CD4-positive, alpha-beta T cell treated with Interleukin-15 for 4 hours (primary cell): ENCODE measurements at regions not wholly inside any gene's neighbourhood (a gene's known extent, or its start where the extent isn't known, plus 50 kb on each side); places are given as distances from the start of the nearest gene placed in this dataset.
"Not testable (repeated sequence)": the region's sequence is repeated elsewhere in the genome, so short reads cannot be mapped to it uniquely, and the experiment has no call there.

Experiments
- DNase-seq: peaks from one replicate; pipeline ENCODE4 v3.0.0-alpha.2; 2020; ENCODE audit warnings: low spot score

DNA sequence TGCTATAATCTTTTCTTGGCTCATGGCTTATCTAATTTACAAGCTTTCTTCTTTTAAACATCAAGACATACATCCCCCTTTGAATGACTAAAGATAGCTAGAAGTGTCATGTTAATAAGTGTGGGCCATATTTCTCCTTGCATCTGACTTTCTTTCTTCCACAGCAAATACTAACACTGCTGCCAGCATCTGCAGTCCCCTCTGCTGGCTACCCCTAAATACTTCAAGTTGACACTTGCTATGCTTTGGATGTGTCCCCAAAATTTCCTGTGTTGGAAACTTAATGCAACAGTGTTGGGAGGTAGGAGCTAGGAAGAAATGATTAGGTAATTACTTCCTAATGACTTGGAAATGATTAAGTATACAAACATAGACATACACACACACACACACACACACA lies 459.0 kb upstream of the ST8SIA4 start:
- DNase-seq, result no peak

DNA sequence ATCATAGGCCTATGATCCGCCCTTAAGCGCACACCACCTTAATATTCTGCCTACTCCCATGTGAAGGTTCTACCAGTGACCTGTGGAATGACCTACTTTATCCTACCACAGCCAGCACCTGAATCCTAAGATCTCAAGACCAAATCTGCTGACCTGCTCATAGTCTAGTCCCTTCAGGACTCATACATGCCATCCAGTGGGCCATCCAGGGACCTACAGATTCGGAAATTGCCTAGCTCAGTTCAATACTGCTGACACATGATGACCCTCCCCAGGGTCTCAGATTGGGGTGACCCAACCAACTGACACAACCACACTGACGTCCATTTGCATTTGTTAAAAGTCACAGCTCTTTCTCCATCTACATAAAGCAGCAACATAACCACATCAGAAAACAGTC lies 443.8 kb upstream of the ST8SIA4 start:
- DNase-seq, result no peak

DNA sequence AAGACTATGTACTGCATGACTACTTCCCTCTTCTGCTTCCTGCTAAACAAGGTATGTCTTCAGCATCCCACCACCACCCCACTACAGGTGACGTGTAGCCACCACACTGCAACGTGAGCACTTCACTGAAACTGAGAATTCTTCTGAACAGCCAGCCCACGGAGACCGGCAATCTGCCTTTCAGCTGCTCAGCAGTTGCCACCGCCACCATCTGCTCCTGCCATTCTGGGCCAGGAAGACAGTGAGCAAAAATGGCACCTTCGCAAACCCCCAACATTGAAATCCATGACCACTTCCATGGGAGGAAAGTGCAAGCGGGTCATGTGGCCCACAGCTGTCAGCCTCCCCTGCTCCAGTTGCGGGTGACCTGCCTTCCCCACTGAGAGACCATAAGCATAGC lies 443.4 kb upstream of the ST8SIA4 start:
- DNase-seq, result no peak

DNA sequence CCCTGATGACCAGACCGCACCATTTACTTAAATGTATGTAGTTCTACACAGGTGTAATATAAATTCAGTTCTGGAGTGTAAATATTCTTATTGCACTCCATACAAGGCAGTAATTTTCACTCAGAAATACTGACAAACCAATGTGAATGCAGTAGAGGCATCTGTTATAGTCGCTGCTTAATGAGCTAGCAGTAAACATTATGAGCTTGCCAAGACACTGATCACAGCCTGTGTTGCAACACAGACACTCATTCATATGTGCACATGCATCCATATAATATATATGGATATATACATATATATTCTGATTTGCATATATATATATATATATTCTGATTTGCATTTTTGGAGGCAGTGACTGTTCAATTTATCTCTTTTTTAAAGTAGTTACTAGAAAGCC lies 435.1 kb upstream of the ST8SIA4 start:
- no peak for DNase-seq

DNA sequence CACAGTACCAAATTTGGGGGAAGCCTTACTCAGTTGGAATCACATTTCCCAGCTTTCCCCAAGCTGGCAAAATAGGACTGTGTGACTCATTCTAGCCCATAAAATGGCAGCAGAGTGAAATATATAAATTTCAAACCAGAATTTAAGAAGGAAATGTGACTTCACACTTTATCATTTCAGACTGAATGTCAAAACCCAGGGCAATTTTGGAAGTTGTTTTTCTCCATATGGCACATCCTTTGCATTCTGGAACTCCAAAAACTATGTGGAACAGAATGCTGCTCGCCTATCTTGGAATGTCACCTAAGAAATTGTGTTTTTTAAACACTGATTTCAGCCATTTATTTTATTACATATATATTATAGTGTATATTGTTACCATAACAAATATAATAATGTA lies 424.7 kb upstream of the ST8SIA4 start:
- no peak for DNase-seq

DNA sequence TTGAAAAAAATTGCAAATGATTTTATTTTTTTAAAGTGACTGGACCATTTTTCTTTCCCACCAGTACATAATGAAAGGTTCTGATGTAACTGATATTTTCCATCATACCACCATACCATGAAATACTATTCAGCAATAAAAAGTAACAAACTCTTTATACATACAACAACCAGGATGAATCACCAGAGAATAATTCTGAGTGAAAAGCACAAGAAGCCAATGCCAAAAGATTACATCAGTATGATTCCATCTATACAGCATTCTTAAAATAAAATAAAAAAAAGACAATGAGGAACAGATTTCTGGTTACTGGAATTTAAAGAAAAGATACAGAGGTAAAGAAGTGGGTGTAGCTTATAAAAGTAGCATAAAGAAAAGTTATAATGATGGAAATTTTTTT lies 423.7 kb upstream of the ST8SIA4 start:
- DNase-seq, result no peak

DNA sequence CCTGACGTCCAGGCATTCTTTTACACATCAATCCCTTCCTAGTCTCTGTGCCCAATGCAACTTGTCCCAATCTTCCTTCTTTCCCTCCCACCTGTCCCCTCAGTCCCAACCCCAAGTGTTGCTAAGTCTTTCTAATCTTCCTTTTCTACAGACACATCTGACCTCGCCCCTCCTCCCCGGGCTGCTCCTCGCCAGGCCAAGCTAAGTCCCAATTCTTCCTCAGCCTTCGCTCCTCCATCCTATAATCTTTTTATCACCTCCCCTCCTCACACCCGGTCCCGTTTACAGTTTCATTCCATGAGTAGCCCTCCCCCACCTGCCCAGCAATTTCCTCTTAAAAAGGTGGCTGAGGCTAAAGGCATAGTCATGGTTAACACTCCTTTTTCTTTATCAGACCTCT lies 413.3 kb upstream of the ST8SIA4 start:
- DNase-seq, result not testable (repeated sequence)

DNA sequence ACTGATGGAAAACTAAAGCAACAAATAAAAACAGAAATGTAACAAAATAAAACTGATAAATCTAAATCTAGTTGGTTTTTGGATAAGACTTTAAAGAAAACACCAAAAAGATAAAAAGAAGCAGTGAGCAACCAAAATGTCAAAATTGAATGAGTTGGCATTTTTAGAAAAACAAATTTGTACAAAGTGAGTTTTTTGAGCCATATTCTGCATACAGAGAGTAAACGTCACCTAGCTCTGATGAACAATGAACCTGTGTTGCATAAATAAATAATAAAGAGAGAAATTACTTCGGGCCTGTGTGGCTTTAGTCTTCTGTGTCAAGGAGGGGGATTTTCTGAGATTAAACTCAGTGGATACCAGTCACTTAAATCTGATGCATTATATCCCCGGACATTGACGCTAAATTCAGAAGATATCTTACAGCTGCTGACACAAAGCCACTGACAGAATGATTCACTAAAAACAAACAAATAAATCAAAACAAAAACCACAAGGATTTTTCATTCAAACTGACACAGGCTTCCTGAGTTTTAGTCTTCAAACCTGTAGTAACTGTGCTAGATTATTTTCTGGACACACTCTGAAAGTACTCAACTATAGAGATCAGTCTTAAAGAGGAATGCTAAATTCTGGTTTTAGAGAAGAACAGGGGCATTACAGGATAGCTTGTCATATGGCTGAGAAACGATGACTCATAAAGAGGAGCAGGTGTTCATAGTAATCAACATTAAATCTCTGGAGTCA lies 403.5 kb upstream of the ST8SIA4 start:
- DNase-seq, result no peak

DNA sequence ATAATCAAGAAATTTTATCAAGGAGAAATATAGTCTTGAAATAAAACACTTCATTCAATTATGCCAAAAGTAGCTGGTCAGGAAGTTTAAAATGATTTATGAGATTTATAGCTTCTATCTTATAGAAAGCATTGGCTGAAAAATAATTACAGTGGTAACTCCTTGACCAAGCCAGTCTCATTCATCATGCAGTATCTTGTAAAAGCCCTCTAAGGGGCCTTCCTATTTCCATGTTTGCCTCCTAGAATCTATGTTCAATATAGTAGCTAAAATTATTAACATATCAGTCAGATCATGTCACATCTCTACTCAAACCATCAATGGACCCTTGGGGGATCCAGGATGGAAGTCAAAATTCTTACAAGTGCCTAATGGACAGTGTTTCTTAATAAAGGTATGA lies 393.4 kb upstream of the ST8SIA4 start:
- no peak for DNase-seq

DNA sequence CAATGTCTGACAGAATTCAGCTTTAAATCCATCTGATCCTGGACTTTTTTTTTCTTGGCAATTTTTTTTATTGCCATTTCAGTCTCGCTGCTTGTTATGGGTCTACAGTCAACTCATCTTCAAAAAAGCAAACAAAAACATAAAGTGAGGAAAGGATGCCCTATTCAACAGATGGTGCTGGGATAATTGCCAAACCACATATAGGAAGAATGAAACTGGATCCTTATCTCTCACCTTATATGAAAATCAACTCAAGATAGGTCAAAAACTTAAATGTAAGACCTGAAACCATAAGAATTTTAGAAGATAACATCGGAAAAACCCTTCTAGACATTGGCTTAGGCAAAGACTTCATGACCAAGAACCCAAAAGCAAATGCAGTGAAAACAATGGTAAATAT lies 389.1 kb upstream of the ST8SIA4 start:
- DNase-seq, result no peak

DNA sequence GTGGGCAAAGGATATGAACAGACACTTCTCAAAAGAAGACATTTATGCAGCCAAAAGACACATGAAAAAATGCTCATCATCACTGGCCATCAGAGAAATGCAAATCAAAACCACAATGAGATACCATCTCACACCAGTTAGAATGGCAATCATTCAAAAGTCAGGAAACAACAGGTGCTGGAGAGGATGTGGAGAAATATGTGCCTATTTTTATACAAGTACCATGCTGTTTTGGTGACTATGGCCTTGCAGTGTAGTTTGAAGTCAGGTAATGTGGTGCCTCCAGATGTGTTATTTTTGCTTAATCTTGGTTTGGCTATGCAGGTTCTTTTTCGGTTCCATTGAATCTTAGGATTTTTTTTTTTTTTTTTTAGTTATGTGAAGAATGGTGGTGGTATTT lies 387.7 kb upstream of the ST8SIA4 start:
- not testable (repeated sequence) for DNase-seq

DNA sequence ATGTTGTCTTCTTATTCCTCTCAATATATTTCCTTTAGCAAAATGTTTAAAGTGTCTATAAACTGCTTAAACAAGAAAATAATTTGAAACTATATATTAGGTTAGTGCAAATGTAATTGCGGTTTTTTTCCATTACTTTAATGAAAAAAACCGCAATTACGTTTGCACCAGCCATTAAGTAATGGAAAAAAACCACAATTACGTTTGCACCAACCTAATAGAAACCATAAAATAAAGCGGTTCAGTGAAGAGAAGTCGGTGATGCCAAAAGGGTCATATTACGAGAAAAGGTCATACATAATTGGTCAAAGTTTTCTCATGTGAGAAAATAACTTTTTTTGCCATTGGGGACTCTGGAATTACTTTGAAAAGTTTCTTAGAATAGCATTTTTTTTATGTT lies 385.6 kb upstream of the ST8SIA4 start:
- DNase-seq, result no peak

DNA sequence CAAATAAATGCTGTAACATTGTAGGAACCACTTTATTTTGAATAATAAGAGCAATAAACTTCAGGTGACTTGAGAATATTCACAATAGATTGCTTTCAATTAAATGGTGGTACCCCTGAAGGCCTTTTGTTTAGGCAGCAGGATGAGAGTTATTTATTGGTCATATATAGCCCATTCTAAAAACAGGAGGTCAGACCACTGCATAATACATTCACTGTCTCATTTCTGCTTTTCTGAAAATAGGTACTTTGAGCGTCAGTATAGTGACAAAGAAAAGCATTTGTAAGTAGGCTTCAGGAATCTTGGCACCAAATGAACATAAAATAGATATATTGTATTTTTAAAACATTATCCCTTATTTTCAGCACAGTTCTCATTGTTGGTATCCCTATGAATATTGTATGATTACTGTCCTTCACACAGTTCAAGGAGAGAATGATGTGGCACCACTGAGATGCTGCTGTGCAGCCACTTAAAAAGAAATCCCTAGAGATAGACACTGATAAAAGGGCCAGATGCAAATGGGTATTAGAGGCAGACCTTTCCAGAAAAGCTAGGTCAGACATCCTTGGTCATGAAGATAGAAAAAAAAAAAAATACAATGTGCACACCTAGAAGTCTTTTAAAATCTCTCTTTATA lies 381.8 kb upstream of the ST8SIA4 start:
- no peak for DNase-seq

DNA sequence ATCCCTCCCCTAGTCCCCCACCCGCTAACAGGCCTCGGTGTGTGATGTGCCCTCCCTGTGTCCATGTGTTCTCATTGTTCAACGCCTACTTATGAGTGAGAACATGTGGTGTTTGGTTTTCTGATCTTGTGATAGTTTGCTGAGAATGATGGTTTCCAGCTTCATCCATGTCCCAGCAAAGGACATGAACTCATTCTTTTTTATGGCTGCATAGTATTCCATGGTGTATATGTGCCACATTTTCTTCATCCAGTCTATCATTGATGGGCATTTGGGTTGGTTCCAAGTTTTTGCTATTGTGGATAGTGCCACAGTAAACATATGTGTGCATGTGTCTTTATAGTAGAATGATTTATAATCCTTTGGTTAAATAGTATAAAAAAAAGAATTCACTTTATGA lies 380.9 kb upstream of the ST8SIA4 start:
- DNase-seq, result not testable (repeated sequence)

DNA sequence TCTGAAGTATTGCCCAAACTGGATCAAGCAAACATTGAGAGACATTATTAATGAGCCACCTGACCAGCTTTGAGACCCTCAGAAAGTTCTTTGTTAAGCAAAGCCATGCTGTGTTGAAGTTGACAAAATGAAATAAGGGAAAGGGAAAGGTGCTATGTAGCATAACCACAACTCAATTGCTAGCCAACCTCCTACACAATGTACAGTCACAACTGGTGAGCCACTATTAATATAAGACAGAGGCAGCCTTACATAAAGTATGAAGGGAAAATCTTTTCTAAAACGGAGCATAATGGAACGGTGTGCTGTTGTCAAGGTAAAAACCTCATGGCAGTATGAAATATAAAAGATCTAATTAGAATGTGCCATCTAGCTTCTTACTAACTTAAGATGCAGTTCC lies 375.8 kb upstream of the ST8SIA4 start:
- DNase-seq, result no peak

DNA sequence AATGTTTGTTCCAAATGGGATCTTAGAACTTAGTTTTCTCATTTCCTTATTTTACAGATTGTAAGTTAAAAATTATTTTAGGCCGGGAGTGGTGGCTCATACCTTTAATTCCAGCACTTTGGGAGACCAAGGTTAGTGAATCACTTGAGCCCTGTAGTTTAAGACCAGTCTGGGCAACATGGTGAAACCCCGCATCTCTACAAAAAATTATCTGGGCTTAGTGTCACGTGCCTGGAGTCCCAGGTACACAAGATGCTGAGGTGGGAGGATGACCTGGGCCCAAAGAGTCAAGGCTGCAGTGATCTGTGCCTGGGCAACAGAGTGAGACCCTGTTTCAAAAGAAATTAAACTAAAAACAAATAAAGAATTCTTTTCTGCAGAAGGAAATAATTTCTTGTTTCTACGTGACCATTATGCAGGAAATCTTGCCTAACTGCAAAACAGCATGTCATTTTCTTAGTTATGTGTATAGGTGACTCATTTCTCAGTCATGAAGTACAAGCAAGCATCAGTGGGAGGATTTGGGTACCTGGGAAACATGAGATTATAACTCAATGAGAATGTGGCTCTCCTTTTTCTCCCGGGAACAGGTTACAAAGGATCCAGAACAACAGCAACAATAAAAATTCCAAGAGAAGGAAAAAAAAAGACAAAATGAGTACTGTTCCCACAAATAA lies 375.1 kb upstream of the ST8SIA4 start:
- DNase-seq, result no peak

DNA sequence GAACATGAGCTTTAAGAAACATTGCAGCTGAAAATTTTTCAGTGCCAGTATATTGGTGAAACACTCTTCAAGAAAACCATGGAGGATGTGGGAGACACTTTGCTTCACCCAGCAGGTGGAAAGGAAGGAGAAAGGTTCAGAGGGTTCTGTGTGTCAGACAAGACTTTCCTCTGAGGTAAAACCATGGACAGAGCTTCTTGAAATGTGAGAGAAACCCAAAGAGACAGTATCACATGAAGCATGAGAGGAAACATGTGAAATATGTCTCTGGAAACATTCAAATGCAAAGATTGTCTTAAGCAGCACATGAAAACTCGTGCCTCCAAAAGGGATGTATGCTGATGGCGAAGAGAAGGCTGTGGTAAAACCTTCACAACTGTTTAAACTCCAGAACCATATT lies 368.9 kb upstream of the ST8SIA4 start:
- no peak for DNase-seq

DNA sequence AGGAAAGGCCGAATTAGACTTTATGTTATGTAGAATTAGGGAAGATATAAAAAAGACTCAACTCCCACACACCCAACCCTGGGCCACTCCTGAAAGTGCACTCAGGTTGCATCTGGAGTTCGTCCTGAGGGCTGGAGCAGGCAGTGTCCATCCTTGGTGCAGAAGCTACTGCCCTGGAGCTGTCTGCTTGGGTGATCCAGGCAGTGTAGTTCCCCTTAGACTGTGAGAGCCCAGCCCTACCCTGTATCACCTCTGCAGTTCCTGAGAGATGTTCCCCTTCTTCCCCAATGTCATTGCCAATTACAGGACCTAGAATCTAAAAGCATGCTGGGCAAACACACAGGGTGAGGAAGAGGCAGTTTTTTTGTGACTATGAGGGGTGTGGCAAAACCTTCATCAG lies 368.3 kb upstream of the ST8SIA4 start:
- DNase-seq, result no peak

DNA sequence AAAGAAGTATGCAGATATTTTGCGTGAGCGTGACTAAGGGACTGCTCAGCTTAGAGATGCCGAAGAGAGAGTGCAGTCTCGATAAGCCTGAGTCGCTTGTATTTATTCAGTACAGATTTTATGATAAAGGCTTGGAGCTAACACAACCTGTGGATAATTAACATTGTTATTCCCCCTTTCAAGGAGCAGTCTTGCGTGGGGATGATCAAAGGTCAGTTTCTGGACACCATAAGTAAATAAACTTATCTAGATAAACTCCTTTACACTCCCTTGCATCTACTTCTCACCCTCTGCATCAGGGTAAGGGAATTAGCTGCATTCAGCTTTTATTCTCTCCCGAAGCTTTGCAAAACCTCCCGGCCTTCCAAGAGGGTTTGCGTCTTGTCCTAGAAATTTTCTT lies 357.8 kb upstream of the ST8SIA4 start:
- DNase-seq, result no peak

DNA sequence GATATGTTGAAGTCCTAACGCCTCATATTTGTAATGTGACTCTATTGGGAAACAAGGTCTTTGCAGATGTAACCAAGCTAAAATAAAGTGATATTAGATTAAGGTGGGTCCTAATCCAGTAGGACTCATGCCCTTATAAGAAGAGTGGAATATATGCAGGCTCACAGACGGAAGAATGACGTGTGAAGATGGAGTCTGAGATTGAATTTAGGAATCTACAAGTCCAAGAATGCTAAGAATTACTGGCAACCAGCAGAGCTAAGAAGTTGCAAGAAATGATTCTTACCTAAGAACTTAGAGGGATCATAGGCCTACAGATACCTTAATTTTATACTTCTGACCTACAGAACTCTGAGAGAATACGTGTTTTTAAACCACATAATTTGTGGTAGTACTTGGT lies 350.0 kb upstream of the ST8SIA4 start:
- no peak for DNase-seq

DNA sequence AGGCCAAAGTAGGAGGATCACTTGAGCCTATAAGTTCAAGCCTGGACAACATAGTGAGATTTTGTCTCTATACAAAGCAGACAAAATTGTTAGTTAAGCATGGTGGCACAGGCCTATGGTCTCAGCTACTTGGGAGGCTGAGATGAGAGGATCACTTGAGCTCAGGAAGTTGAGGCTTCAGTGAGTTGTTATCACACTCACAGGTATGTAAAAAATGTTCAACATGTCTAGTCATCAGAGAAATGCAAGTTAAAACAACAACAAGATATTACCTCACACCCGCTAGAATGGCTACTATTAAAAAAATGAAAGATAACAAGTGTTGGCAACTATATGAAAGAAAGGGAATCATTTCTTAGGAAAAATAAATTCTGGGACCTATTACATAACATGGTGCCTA lies 341.5 kb upstream of the ST8SIA4 start:
- DNase-seq, result no peak

DNA sequence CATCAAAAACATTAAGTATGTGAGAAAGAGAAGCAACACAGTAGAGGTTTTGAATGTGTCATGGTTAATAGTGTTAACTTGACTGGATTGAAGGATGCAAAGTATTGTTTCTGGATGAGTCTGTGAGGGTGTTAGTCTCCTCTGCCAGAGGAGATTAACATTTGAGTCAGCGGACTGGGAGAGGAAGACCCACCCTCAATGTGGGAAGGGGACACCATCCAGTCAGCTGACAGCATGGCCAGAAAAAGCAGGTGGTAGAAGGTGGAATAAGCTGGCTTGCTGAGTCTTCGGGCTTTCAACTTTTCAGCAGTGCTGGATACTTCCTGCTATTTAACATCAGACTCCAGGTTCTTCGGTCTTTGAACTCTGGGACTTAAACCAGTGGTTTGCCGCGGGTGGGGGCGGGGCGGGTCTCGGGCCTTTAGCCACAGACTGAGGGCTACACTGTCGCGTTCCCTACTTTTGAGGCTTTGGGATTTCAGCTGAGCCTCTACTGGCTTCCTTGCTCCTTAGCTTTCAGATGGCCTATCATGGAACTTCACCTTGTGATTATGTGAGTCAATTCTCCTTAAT lies 309.9 kb upstream of the ST8SIA4 start:
- no peak for DNase-seq

DNA sequence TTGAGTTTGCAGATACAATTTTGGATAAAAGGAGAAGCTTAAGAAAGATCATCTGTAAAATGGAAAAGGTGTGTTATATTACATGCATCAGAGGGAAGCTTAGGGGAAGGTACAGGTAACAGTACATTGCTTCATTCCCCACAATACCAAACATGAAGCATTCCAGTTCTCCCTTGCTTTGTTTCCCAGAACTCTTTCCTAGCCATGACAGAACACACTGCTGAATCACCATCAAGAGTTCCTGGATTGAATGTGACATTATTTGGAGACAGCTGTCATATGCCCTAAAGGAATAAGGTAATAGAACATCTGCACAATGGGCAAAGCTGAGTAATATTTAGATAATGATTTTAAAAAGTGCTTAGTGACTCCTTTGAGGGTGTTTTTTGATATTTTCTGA lies 303.5 kb upstream of the ST8SIA4 start:
- no peak for DNase-seq
